ENCODE measurements at regions not wholly inside any gene's neighbourhood (a gene's known extent, or its start where the extent isn't known, plus 50 kb on each side); places are given as distances from the start of the nearest gene placed in this dataset.

- TF ChIP-seq CTCF (IDR thresholded peaks at IDR 0.05; ENCODE audit: borderline replicate concordance, extremely low read depth, low read length, poor library complexity, severe bottlenecking) (no peak), EZH2 (IDR thresholded peaks at IDR 0.05; ENCODE audit: borderline replicate concordance, low read depth, low read length, severe bottlenecking) (no peak)
Observed at GRCh38 chr9:16278326-16278999, 592.0 kb downstream of the BNC2 start.

Measured in DND-41 (cell line).